SK-N-SH (cell line): ENCODE measurements at regions not wholly inside any gene's neighbourhood (a gene's known extent, or its start where the extent isn't known, plus 50 kb on each side); places are given as distances from the start of the nearest gene placed in this dataset.

Source experiments
- EZH2phosphoT487 ChIP-seq: fragments of 200-600 bp; sonication (generic); IDR thresholded peaks from 2 replicates; pipeline ENCODE4 v1.6.1; 2017; ENCODE audit warnings: low read depth, mixed run types, mild to moderate bottlenecking, antibody characterized with exemption, moderate library complexity, borderline replicate concordance
- FOXM1 ChIP-seq: IDR thresholded peaks from 2 replicates; pipeline ENCODE4 v1.4.0; 2012; ENCODE audit warnings: low read depth, mild to moderate bottlenecking
- MXI1 ChIP-seq: IDR thresholded peaks from 2 replicates; pipeline ENCODE4 v1.6.1; 2012; ENCODE audit warnings: mild to moderate bottlenecking, low read depth, low read length, improper control_type of control experiment
- POLR2AphosphoS5 ChIP-seq: IDR thresholded peaks from 2 replicates; pipeline ENCODE4 v1.6.1; 2012; ENCODE audit warnings: low read depth, low read length
- RCOR1 ChIP-seq: fragments of 150-350 bp; IDR thresholded peaks from 2 replicates; pipeline ENCODE4 v1.6.1; 2017; ENCODE audit warnings: antibody characterized with exemption, low read length
- TF ChIP-seq, protein P1 (sequence below): fragments of 200-600 bp; sonication (generic); IDR thresholded peaks from 2 replicates; pipeline ENCODE4 v1.6.1; 2017; ENCODE audit warnings: antibody characterized with exemption, mild to moderate bottlenecking, moderate library complexity
- TF ChIP-seq, protein P2 (sequence below): IDR thresholded peaks from 2 replicates; pipeline ENCODE4 v1.4.0; 2012; ENCODE audit warnings: low read depth

GRCh38 chr9:31144614-31145013 lies 1239.8 kb upstream of the ACO1 start:
- TF ChIP-seq, protein P1, sequence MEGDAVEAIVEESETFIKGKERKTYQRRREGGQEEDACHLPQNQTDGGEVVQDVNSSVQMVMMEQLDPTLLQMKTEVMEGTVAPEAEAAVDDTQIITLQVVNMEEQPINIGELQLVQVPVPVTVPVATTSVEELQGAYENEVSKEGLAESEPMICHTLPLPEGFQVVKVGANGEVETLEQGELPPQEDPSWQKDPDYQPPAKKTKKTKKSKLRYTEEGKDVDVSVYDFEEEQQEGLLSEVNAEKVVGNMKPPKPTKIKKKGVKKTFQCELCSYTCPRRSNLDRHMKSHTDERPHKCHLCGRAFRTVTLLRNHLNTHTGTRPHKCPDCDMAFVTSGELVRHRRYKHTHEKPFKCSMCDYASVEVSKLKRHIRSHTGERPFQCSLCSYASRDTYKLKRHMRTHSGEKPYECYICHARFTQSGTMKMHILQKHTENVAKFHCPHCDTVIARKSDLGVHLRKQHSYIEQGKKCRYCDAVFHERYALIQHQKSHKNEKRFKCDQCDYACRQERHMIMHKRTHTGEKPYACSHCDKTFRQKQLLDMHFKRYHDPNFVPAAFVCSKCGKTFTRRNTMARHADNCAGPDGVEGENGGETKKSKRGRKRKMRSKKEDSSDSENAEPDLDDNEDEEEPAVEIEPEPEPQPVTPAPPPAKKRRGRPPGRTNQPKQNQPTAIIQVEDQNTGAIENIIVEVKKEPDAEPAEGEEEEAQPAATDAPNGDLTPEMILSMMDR: no peak
- TF ChIP-seq MXI1: no peak
- TF ChIP-seq POLR2AphosphoS5: no peak
- no peak for TF ChIP-seq FOXM1
- TF ChIP-seq, protein P2, sequence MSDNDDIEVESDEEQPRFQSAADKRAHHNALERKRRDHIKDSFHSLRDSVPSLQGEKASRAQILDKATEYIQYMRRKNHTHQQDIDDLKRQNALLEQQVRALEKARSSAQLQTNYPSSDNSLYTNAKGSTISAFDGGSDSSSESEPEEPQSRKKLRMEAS: no peak
- TF ChIP-seq EZH2phosphoT487: no peak
- no peak for TF ChIP-seq RCOR1
